Liver (tissue), 3 donors: ENCODE measurements at regions not wholly inside any gene's neighbourhood (a gene's known extent, or its start where the extent isn't known, plus 50 kb on each side); places are given as distances from the start of the nearest gene placed in this dataset.

ENCODE experiments used
- TAF1 ChIP-seq: conservative IDR thresholded peaks from 2 replicates; pipeline ENCODE4 v1.6.1; 2016; ENCODE audit warnings: antibody characterized with exemption, mild to moderate bottlenecking
- TF ChIP-seq, protein P1 (sequence below): fragments of 150-350 bp; IDR thresholded peaks from 2 replicates; pipeline ENCODE4 v1.5.1; 2017; ENCODE audit warnings: improper control_type of control experiment, low read depth, low read length; ENCODE audit not compliant: missing input control
- donor health status: healthy.
- donor health status: healthy.

DNA sequence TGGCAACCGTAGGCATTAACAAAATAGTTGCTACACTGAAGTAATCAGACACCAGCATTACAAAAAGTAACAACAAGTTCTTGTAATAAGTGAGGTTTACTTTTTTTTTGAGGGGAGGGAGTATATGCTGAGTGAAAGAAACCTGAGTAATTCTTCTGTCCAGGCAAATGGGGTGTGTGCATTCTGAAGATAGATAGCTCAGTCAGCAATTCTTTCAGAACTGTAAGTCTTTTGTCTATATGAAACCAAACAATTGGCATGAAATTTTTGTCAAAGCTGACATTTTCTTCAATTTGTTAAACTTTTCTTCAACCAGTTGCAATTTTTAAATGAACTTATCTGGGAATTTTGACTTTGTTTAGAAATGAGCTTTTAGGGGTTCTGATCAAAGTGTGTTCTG, 208.1 kb upstream of the THSD7B start:
- TF ChIP-seq, protein P1, sequence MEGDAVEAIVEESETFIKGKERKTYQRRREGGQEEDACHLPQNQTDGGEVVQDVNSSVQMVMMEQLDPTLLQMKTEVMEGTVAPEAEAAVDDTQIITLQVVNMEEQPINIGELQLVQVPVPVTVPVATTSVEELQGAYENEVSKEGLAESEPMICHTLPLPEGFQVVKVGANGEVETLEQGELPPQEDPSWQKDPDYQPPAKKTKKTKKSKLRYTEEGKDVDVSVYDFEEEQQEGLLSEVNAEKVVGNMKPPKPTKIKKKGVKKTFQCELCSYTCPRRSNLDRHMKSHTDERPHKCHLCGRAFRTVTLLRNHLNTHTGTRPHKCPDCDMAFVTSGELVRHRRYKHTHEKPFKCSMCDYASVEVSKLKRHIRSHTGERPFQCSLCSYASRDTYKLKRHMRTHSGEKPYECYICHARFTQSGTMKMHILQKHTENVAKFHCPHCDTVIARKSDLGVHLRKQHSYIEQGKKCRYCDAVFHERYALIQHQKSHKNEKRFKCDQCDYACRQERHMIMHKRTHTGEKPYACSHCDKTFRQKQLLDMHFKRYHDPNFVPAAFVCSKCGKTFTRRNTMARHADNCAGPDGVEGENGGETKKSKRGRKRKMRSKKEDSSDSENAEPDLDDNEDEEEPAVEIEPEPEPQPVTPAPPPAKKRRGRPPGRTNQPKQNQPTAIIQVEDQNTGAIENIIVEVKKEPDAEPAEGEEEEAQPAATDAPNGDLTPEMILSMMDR: no peak
- no peak for TF ChIP-seq TAF1
